ENCODE measurements at regions not wholly inside any gene's neighbourhood (a gene's known extent, or its start where the extent isn't known, plus 50 kb on each side); places are given as distances from the start of the nearest gene placed in this dataset.

GRCh38 chr11:25949918-25950317, 382.0 kb upstream of the ANO3 start:
- H3K79me2 ChIP-seq (ENCODE audit: insufficient read depth, low read length) = no peaks in the 10 kb centered on the region
- H4K20me1 ChIP-seq (ENCODE audit: insufficient read depth) = no peaks in the 10 kb centered on the region
- H3K27ac ChIP-seq (ENCODE audit: low read depth, low read length) = no peak overlapping the region
- H3K9me3 ChIP-seq (ENCODE audit: control insufficient read depth in 1 of 2, insufficient read depth in 1 of 2, low read depth in 1 of 2, low read length in 2 of 2) = peaks cover 7 to 23% of the 10 kb centered on the region in 2 experiments; a peak in 2 of 4 replicates
- ChIA-PET RAD21 (ENCODE audit: low non-redundant PET in 1 of 2, low total read pairs in 2 of 2, uncharacterized antibody in 2 of 2, unreplicated experiment in 2 of 2) (no interaction called here), POLR2A (no interaction called here), CTCF (no interaction called here)
- no peaks in the 10 kb centered on the region for H3K9me2 ChIP-seq (ENCODE audit: insufficient read depth)
- H2AFZ ChIP-seq (ENCODE audit: low read depth, low read length, poor library complexity, severe bottlenecking) = no peak overlapping the region
- ATAC-seq (no peak), DNase-seq (ENCODE audit: low read depth, low spot score) (no peak)
- TF ChIP-seq EZH2 (IDR thresholded peaks at IDR 0.05) (no peak), REST (IDR thresholded peaks at IDR 0.05; ENCODE audit: low read depth) (no peak), POLR2AphosphoS5 (IDR thresholded peaks at IDR 0.05; ENCODE audit: low read depth, low read length) (no peak), ZBTB33 (IDR thresholded peaks at IDR 0.05; ENCODE audit: extremely low read depth, insufficient replicate concordance, low read length) (no peak), ZFX (IDR thresholded peaks at IDR 0.05) (no peak), JUND (IDR thresholded peaks at IDR 0.05) (no peak), SIN3A (IDR thresholded peaks at IDR 0.05; ENCODE audit: low read depth) (no peak), CTCF (IDR thresholded peaks at IDR 0.05 in 2 of 3, conservative IDR thresholded peaks at IDR 0.05 in 1 of 3; ENCODE audit: borderline replicate concordance in 1 of 3, insufficient read depth in 1 of 3, low read depth in 2 of 3, low read length in 2 of 3) (no peak), TCF7L2 (IDR thresholded peaks at IDR 0.05; ENCODE audit: borderline replicate concordance, extremely low read depth, insufficient read depth, insufficient read length) (no peak), CBX3 (IDR thresholded peaks at IDR 0.05; ENCODE audit: low read depth) (no peak), FOSL1 (IDR thresholded peaks at IDR 0.05; ENCODE audit: low read depth) (no peak), RAD21 (IDR thresholded peaks at IDR 0.05; ENCODE audit: low read depth) (no peak), CEBPB (IDR thresholded peaks at IDR 0.05; ENCODE audit: low read depth) (no peak), ATF3 (IDR thresholded peaks at IDR 0.05) (no peak), SRF (IDR thresholded peaks at IDR 0.05; ENCODE audit: low read depth) (no peak)
- H3K4me3 ChIP-seq (replicated peaks in 1 of 2; ENCODE audit: low read depth in 1 of 2, low read length in 2 of 2) = no peak overlapping the region
- no TSS peak for BruUV-seq (replicated peaks)
- no peaks in the 10 kb centered on the region for H3K36me3 ChIP-seq (ENCODE audit: control insufficient read depth in 1 of 2, insufficient read depth in 2 of 2, low read length in 2 of 2)
- H3K4me2 ChIP-seq (ENCODE audit: low read length) = no peak overlapping the region
- no peaks in the 10 kb centered on the region for H3K4me1 ChIP-seq (ENCODE audit: control insufficient read depth in 1 of 2, insufficient read depth in 2 of 2, low read length in 2 of 2)
- intact Hi-C loops (cut with micrococcal nuclease) = no loop called here
- H3K9ac ChIP-seq (ENCODE audit: low read length) = no peak overlapping the region
- H3K27me3 ChIP-seq (ENCODE audit: insufficient read depth, low read length) = no peaks in the 10 kb centered on the region

Measured in HCT116 (cell line).